Ovary (tissue), 3 donors: ENCODE measurements at regions not wholly inside any gene's neighbourhood (a gene's known extent, or its start where the extent isn't known, plus 50 kb on each side); places are given as distances from the start of the nearest gene placed in this dataset.

Experiments
- CTCF ChIP-seq, 3 donors: fragments of 450-650 bp in 2 of 3; fragments of 200-600 bp in 1 of 3; IDR thresholded peaks; one replicate each; pipeline versions ENCODE4 v1.5.1 to v1.8.0; 2016 to 2022; ENCODE audit warnings: antibody characterized with exemption in 3 of 3, mild to moderate bottlenecking in 1 of 3
- EP300 ChIP-seq: sonication (generic); formaldehyde crosslinking; IDR thresholded peaks from one replicate; pipeline ENCODE4 v1.6.1; 2017; ENCODE audit warnings: antibody characterized with exemption
- POLR2A ChIP-seq: fragments of 450-650 bp; IDR thresholded peaks from one replicate; pipeline ENCODE4 v1.6.1; 2017; ENCODE audit warnings: antibody characterized with exemption, mild to moderate bottlenecking, moderate library complexity
- donor health status: DM: no; HTN: no; CAD: no.

GRCh38 chr18:8962855-8963635, 139.5 kb upstream of the NDUFV2 start:
- TF ChIP-seq EP300 (no peak), CTCF (IDR thresholded peaks at IDR 0.05) (no peak), POLR2A (no peak)
